Loucy (cell line): ENCODE measurements at regions not wholly inside any gene's neighbourhood (a gene's known extent, or its start where the extent isn't known, plus 50 kb on each side); places are given as distances from the start of the nearest gene placed in this dataset.

Experiments used
- CTCF ChIP-seq: fragments of 200-600 bp; sonication (generic); conservative IDR thresholded peaks from 2 replicates; pipeline ENCODE4 v1.5.1; 2014; ENCODE audit warnings: mild to moderate bottlenecking, antibody characterized with exemption, low read length
- EZH2phosphoT487 ChIP-seq: fragments of 200-600 bp; IDR thresholded peaks from 2 replicates; pipeline ENCODE4 v1.6.1; 2018; ENCODE audit warnings: antibody characterized with exemption, mild to moderate bottlenecking, moderate library complexity, borderline replicate concordance

- TF ChIP-seq CTCF (no peak), EZH2phosphoT487 (no peak)
Observed at GRCh38 chr22:35478633-35479107, 62.0 kb upstream of the RASD2 start.
